ENCODE measurements at regions not wholly inside any gene's neighbourhood (a gene's known extent, or its start where the extent isn't known, plus 50 kb on each side); places are given as distances from the start of the nearest gene placed in this dataset.
A peak's percentile ranks its signal among the peaks of the same experiment; 100 is the strongest.

GRCh38 chr6:50602292-50602691 is 111.0 kb upstream of the TFAP2D start:
- in situ Hi-C loops (cut with MboI; ENCODE audit: low sequenced_read_pairs) (no loop called here), dilution Hi-C loops (cut with HindIII; ENCODE audit: low sequenced_read_pairs, unreplicated experiment) (no loop called here), intact Hi-C loops (cut with micrococcal nuclease) (loop anchor here (1.0 kb wide), 1 partner anchor 473 kb away; no protein-coding TSS in a partner anchor)
- Histone ChIP-seq H2BK15ac (ENCODE audit: low read depth, low read length) (no peak overlapping the region), H4K91ac (ENCODE audit: insufficient read depth, low read depth, low read length) (no peak overlapping the region), H3K4me2 (ENCODE audit: low read depth, low read length) (no peak overlapping the region), H2BK120ac (ENCODE audit: low read depth, low read length) (no peak overlapping the region), H3K9me1 (ENCODE audit: insufficient read depth, low read length) (no peaks in the 10 kb centered on the region), H2AFZ (replicated peaks; ENCODE audit: low read length, poor library complexity) (no peak overlapping the region), H4K5ac (ENCODE audit: low read depth, low read length) (no peak overlapping the region), H2BK20ac (ENCODE audit: low read depth, low read length) (no peak overlapping the region), H3K36me3 (ENCODE audit: control insufficient read depth, insufficient read depth, low read length) (no peaks in the 10 kb centered on the region), H2BK5ac (ENCODE audit: low read depth, low read length, poor library complexity, severe bottlenecking) (no peak overlapping the region), H3K14ac (replicated peaks; ENCODE audit: low read depth, low read length) (no peak overlapping the region), H3K4ac (ENCODE audit: low read depth, low read length) (no peak overlapping the region), H3K4me1 (ENCODE audit: control insufficient read depth, insufficient read depth, low read length) (no peaks in the 10 kb centered on the region), H3K18ac (ENCODE audit: low read depth, low read length) (no peak overlapping the region), H2AK9ac (replicated peaks; ENCODE audit: low read depth, low read length, poor library complexity) (no peak overlapping the region), H3K79me1 (ENCODE audit: low read depth in 1 of 2, low read length in 2 of 2) (no peaks in the 10 kb centered on the region), H3K9me3 (ENCODE audit: control insufficient read depth, insufficient read depth, low read length) (no peaks in the 10 kb centered on the region), H3K27me3 (ENCODE audit: control insufficient read depth, insufficient read depth, low read length) (no peaks in the 10 kb centered on the region), H3K23ac (ENCODE audit: low read depth, low read length) (no peak overlapping the region), H3K4me3 (ENCODE audit: insufficient read depth, low read depth, low read length) (no peak overlapping the region), H3K56ac (ENCODE audit: extremely low read depth, insufficient read depth, low read length) (no peak overlapping the region), H3K9ac (ENCODE audit: low read depth, low read length) (no peak overlapping the region), H4K8ac (ENCODE audit: low read depth in 2 of 2, low read length in 2 of 2) (no peak overlapping the region), H2AK5ac (ENCODE audit: low read depth, low read length) (no peak overlapping the region), H3K27ac (ENCODE audit: insufficient read depth, low read length) (no peak overlapping the region), H4K20me1 (ENCODE audit: insufficient read depth, low read length) (no peaks in the 10 kb centered on the region)
- no CpG with 5 or more reads among the region's 2 CpGs for WGBS, 2 experiments (ENCODE audit: extremely low coverage in 2 of 2, insufficient read length in 1 of 2)
- CTCF ChIA-PET, result no interaction called here
- ATAC-seq (ENCODE audit: low read depth) (peak; percentile 59; the same call in 1 of the 2 replicates), DNase-seq (peak; percentile 21)
- POLR2A ChIA-PET (ENCODE audit: unreplicated experiment), result interaction anchor here (0.6 kb wide), 1 partner anchor 12 kb away, joined by 4 read pairs; no protein-coding TSS in a partner anchor
- TF ChIP-seq CTCF (conservative IDR thresholded peaks at IDR 0.05; ENCODE audit: low read depth, low read length) (peak; percentile 71), RAD21 (IDR thresholded peaks at IDR 0.05; ENCODE audit: low read length) (peak; percentile 57), SMC3 (IDR thresholded peaks at IDR 0.05; ENCODE audit: low read depth, low read length) (peak; percentile 45; the same call in 1 of the 2 replicates), USF2 (IDR thresholded peaks at IDR 0.05; ENCODE audit: low read depth, low read length) (no peak)
- BruUV-seq (replicated peaks), result no TSS peak
